A549 (cell line): ENCODE measurements at regions not wholly inside any gene's neighbourhood (a gene's known extent, or its start where the extent isn't known, plus 50 kb on each side); places are given as distances from the start of the nearest gene placed in this dataset.

Source experiments
- CHD2 ChIP-seq: fragments of 150-350 bp; IDR thresholded peaks from 2 replicates; pipeline ENCODE4 v1.6.1; 2014; ENCODE audit warnings: low read length; ENCODE audit not compliant: partially characterized antibody
- CTCF ChIP-seq: fragments of >200 bp; sonication (Bioruptor Twin); formaldehyde crosslinking; IDR thresholded peaks from 3 replicates; pipeline ENCODE4 v1.5.1; 2016
- HMGXB4 ChIP-seq: fragments of 250-450 bp; sonication (Bioruptor Pico); IDR thresholded peaks from 2 replicates; pipeline ENCODE4 v1.5.0; 2021; ENCODE audit warnings: mild to moderate bottlenecking, moderate library complexity, borderline replicate concordance
- PHF8 ChIP-seq: fragments of 200-600 bp; sonication (generic); IDR thresholded peaks from 2 replicates; pipeline ENCODE4 v1.6.1; 2016; ENCODE audit warnings: low read depth, mild to moderate bottlenecking, antibody characterized with exemption, moderate library complexity, borderline replicate concordance
- POLR2A ChIP-seq: IDR thresholded peaks from 2 replicates; pipeline ENCODE4 v1.6.1; 2012; ENCODE audit warnings: mild to moderate bottlenecking, low read length
- TF ChIP-seq, protein P1 (sequence below): fragments of 450-650 bp; IDR thresholded peaks from 2 replicates; pipeline ENCODE4 v1.6.1; 2014; ENCODE audit warnings: antibody characterized with exemption
- TF ChIP-seq, protein P2 (sequence below): fragments of 200-600 bp; sonication (generic); IDR thresholded peaks from 2 replicates; pipeline ENCODE4 v1.6.1; 2016; ENCODE audit warnings: antibody characterized with exemption, mild to moderate bottlenecking, moderate library complexity
- TF ChIP-seq, protein P3 (sequence below): IDR thresholded peaks from 2 replicates; pipeline ENCODE4 v1.6.1; 2012

- no peak for TF ChIP-seq CTCF
- TF ChIP-seq, protein P1, sequence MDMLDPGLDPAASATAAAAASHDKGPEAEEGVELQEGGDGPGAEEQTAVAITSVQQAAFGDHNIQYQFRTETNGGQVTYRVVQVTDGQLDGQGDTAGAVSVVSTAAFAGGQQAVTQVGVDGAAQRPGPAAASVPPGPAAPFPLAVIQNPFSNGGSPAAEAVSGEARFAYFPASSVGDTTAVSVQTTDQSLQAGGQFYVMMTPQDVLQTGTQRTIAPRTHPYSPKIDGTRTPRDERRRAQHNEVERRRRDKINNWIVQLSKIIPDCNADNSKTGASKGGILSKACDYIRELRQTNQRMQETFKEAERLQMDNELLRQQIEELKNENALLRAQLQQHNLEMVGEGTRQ: no peak
- TF ChIP-seq PHF8: no peak
- TF ChIP-seq, protein P2, sequence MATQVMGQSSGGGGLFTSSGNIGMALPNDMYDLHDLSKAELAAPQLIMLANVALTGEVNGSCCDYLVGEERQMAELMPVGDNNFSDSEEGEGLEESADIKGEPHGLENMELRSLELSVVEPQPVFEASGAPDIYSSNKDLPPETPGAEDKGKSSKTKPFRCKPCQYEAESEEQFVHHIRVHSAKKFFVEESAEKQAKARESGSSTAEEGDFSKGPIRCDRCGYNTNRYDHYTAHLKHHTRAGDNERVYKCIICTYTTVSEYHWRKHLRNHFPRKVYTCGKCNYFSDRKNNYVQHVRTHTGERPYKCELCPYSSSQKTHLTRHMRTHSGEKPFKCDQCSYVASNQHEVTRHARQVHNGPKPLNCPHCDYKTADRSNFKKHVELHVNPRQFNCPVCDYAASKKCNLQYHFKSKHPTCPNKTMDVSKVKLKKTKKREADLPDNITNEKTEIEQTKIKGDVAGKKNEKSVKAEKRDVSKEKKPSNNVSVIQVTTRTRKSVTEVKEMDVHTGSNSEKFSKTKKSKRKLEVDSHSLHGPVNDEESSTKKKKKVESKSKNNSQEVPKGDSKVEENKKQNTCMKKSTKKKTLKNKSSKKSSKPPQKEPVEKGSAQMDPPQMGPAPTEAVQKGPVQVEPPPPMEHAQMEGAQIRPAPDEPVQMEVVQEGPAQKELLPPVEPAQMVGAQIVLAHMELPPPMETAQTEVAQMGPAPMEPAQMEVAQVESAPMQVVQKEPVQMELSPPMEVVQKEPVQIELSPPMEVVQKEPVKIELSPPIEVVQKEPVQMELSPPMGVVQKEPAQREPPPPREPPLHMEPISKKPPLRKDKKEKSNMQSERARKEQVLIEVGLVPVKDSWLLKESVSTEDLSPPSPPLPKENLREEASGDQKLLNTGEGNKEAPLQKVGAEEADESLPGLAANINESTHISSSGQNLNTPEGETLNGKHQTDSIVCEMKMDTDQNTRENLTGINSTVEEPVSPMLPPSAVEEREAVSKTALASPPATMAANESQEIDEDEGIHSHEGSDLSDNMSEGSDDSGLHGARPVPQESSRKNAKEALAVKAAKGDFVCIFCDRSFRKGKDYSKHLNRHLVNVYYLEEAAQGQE: no peak
- no peak for TF ChIP-seq HMGXB4 (CRISPR knock-in tag)
- TF ChIP-seq POLR2A: no peak
- TF ChIP-seq CHD2: no peak
- TF ChIP-seq, protein P3, sequence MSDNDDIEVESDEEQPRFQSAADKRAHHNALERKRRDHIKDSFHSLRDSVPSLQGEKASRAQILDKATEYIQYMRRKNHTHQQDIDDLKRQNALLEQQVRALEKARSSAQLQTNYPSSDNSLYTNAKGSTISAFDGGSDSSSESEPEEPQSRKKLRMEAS: no peak
Observed at GRCh38 chr6:132919045-132919860, 104.9 kb downstream of the RPS12 start.
